ENCODE measurements at regions not wholly inside any gene's neighbourhood (a gene's known extent, or its start where the extent isn't known, plus 50 kb on each side); places are given as distances from the start of the nearest gene placed in this dataset.

GRCh38 chr5:126338635-126339034 lies 84.6 kb upstream of the GRAMD2B start:
- TF ChIP-seq, protein P1, sequence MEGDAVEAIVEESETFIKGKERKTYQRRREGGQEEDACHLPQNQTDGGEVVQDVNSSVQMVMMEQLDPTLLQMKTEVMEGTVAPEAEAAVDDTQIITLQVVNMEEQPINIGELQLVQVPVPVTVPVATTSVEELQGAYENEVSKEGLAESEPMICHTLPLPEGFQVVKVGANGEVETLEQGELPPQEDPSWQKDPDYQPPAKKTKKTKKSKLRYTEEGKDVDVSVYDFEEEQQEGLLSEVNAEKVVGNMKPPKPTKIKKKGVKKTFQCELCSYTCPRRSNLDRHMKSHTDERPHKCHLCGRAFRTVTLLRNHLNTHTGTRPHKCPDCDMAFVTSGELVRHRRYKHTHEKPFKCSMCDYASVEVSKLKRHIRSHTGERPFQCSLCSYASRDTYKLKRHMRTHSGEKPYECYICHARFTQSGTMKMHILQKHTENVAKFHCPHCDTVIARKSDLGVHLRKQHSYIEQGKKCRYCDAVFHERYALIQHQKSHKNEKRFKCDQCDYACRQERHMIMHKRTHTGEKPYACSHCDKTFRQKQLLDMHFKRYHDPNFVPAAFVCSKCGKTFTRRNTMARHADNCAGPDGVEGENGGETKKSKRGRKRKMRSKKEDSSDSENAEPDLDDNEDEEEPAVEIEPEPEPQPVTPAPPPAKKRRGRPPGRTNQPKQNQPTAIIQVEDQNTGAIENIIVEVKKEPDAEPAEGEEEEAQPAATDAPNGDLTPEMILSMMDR (IDR thresholded peaks at IDR 0.05 in 4 of 5, conservative IDR thresholded peaks at IDR 0.05 in 1 of 5) = no peak
- no peak for TF ChIP-seq POLR2A (IDR thresholded peaks at IDR 0.05)

Measured in gastrocnemius medialis (tissue), 4 donors.